ENCODE measurements at regions not wholly inside any gene's neighbourhood (a gene's known extent, or its start where the extent isn't known, plus 50 kb on each side); places are given as distances from the start of the nearest gene placed in this dataset.

DNA sequence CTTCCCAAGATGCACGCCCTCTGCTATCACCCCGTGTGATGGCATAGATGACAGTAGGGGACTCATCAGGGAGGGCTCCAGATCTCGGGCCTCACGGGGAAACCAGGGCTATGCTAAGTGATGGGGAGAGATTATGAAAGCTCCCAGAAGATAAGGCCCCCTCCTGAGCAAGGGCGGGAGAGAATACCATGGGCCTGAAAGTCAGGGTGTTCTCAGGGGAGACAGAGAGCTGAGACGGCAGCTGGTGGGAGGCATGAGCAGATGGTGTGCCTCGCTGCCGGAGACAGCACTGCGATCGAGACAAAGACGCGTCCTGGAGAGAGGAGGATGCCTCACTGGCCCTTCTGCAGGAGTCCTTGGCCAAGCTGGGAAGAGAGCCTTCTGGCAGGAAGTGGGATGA is 106.5 kb upstream of the ADPGK start:
- no peak for DNase-seq (ENCODE audit: low read depth)
- no peak overlapping the region for H3K4me3 ChIP-seq (ENCODE audit: control insufficient read depth, low read depth, low read length)
- TF ChIP-seq, protein P1, sequence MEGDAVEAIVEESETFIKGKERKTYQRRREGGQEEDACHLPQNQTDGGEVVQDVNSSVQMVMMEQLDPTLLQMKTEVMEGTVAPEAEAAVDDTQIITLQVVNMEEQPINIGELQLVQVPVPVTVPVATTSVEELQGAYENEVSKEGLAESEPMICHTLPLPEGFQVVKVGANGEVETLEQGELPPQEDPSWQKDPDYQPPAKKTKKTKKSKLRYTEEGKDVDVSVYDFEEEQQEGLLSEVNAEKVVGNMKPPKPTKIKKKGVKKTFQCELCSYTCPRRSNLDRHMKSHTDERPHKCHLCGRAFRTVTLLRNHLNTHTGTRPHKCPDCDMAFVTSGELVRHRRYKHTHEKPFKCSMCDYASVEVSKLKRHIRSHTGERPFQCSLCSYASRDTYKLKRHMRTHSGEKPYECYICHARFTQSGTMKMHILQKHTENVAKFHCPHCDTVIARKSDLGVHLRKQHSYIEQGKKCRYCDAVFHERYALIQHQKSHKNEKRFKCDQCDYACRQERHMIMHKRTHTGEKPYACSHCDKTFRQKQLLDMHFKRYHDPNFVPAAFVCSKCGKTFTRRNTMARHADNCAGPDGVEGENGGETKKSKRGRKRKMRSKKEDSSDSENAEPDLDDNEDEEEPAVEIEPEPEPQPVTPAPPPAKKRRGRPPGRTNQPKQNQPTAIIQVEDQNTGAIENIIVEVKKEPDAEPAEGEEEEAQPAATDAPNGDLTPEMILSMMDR (conservative IDR thresholded peaks at IDR 0.05; ENCODE audit: control insufficient read depth, insufficient read depth, low read depth, low read length): no peak

DNA sequence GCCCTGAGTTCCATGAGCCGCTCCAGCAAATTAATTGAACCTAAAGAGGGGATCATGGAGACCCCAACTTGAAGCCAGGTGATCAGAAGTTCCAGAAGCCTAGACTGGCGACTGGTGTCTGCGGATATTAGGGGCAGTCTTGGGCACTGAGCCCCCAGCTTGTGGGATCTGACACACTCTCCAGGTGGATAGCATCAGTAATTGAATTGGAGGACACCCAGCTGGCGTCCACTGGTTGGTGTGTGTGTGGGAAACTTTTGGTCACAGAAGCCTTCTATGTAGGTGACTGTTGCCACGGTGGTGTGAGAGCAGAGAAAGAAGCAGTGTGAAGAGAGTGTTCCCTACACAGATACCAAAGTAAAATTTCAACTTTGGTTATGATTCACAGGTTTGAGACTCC is 106.0 kb upstream of the ADPGK start:
- no peak for DNase-seq (ENCODE audit: low read depth)
- H3K4me3 ChIP-seq (ENCODE audit: control insufficient read depth, low read depth, low read length): no peak overlapping the region
- TF ChIP-seq, protein P1 (conservative IDR thresholded peaks at IDR 0.05; ENCODE audit: control insufficient read depth, insufficient read depth, low read depth, low read length): no peak

DNA sequence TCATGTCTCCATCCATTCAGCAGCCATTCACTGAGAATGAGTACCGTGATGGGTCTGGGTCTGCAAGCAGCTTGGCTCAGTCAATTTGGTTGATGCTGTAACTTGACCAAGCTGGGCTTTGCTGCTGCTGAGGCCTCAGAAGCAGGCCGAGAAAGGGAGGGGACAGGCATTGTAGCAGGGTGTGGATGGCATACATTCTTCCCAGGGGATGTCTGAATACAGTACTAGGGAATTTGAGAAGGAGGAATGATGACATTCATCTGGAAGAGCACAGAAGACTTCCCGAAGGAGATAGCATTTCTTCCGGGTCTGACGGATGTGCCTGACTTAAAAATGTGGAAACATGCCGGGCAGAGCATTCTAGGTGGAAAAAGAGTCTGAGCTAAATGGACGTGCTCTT is 105.3 kb upstream of the ADPGK start:
- DNase-seq (ENCODE audit: low read depth): no peak
- TF ChIP-seq, protein P1 (conservative IDR thresholded peaks at IDR 0.05; ENCODE audit: control insufficient read depth, insufficient read depth, low read depth, low read length): no peak
- H3K4me3 ChIP-seq (ENCODE audit: control insufficient read depth, low read depth, low read length): no peak overlapping the region

DNA sequence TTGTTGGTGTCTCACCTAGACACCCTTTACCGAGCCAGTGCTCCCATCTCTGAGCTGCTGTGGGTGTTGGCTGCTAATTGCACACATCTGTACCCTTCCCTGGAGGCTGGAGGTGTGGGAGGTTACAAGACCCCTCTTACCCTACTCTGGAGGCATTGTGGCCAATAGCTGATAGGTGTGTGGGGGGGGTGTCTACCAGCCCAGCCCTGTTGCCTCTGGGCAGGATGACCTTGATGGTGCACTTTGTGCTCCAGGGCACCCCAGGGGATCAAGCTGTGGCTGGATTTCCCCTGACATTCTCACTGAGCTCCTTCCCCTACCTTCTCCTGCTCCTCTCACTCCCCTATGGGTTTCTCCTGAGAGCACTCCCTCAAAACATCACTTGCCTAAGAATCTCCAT is 104.7 kb upstream of the ADPGK start:
- H3K4me3 ChIP-seq (ENCODE audit: control insufficient read depth, low read depth, low read length): no peak overlapping the region
- no peak for DNase-seq (ENCODE audit: low read depth)
- TF ChIP-seq, protein P1 (conservative IDR thresholded peaks at IDR 0.05; ENCODE audit: control insufficient read depth, insufficient read depth, low read depth, low read length): no peak

DNA sequence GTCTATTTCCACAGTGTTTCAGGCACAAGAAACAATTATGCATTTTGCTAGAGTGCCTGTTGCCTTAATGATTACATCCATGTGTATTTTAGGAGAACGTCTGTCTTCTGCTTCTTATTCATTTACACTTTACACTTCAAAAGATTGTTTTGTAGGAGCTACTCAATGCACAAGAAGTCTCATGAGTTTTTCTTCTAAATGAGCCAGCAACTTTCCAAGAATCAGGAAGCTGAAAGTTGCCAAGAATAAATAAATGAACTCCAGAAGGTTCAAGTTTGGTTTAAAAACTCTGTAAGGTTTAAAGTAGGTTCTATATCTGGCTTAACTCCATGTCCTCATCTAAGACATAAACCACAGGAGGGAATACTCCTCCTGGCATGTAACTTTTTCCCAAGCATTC is 103.8 kb upstream of the ADPGK start:
- H3K4me3 ChIP-seq (ENCODE audit: control insufficient read depth, low read depth, low read length): no peak overlapping the region
- no peak for DNase-seq (ENCODE audit: low read depth)
- TF ChIP-seq, protein P1 (conservative IDR thresholded peaks at IDR 0.05; ENCODE audit: control insufficient read depth, insufficient read depth, low read depth, low read length): no peak

DNA sequence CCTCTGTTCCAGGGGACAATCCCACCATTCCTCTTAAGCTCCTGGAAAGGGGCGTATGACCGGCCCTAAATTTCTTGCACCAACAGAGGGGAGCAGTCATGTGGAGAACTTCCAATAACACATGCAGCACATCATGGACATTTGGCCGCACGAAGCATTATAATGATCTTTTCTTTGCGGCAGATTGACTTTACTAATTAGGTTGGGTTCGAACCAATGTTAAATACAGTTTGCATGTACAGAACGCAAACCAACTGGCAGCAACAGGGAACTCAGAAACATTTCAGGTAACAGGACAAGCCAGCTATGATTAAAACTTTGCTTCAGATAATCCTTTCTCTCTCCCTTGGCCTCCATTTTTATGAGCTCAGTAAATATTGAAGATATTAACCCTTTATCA is 100.8 kb upstream of the ADPGK start:
- H3K4me3 ChIP-seq (ENCODE audit: control insufficient read depth, low read depth, low read length): no peak overlapping the region
- DNase-seq (ENCODE audit: low read depth): no peak
- TF ChIP-seq, protein P1 (conservative IDR thresholded peaks at IDR 0.05; ENCODE audit: control insufficient read depth, insufficient read depth, low read depth, low read length): no peak
